ENCODE measurements at regions not wholly inside any gene's neighbourhood (a gene's known extent, or its start where the extent isn't known, plus 50 kb on each side); places are given as distances from the start of the nearest gene placed in this dataset.

DNA sequence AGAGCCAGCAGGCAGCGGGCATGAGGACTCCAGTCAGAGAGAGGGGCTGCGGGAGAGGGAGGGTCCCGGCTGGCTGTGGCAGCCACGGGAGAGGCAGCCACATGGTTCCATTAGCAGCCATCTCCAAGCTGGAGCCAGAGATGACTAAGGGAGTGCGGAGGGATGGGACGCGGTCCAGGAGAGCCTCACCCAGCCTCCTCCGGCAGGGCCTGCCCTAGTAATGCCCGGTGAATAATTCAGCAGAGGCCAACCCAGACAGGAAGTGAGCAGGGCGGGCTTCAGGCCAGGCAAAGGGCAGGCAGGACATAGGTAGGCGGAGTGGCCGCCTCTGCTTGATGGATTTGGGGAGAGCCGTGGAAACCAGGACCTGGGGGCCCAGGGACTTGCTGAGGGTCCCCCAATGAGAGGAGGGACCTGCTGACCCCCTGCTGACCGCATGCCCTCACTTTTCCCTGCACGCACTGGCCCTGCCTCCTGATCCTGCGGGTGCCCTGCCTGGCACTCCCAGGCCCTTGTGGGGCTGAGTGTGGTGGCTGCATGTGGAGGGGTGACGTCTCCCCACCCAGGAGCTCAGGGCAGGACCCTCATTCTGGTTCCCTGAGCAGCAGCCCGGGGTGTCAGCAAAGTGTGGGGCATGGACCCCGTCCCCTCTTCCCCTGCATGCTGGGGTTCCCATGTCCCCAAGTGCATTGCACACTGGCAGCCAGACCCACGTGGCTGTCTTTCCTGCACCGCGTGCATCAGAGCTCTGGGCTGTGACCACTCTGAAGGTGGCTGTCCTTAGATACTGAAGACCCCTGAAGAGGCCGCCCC, 51.8 kb upstream of the SLCO4A1 start:
- peaks cover 69% of the 10 kb centered on the region for H3K27me3 ChIP-seq
- DNase-seq: no peak
- no peaks in the 10 kb centered on the region for H3K36me3 ChIP-seq
- in situ Hi-C loops (cut with MboI; ENCODE audit: low pct_ligation_motif_present in 1 of 4, low pct_unique_long_range_greater_than_20kb in 1 of 4, low sequenced_read_pairs in 3 of 4): no loop called here
- H3K4me1 ChIP-seq: peaks cover 0 to 3% (median under 1%) of the 10 kb centered on the region in 4 donors
- no peak overlapping the region for H3K4me3 ChIP-seq
- no peaks in the 10 kb centered on the region for H3K9me3 ChIP-seq
- intact Hi-C loops (cut with DNase I; ENCODE audit: low total_unique reads): no loop called here
- WGBS, 2 donors (ENCODE audit: low coverage in 1 of 2): 65% methylated on average over 21 of the region's 23 CpGs; no CpG with 5 or more reads in 1 of the 2 donors
- TF ChIP-seq CTCF (IDR thresholded peaks at IDR 0.05) (no peak), EP300 (IDR thresholded peaks at IDR 0.05; ENCODE audit: low read depth) (no peak), POLR2AphosphoS5 (IDR thresholded peaks at IDR 0.05) (no peak), POLR2A (IDR thresholded peaks at IDR 0.05) (no peak)
- H3K27ac ChIP-seq: no peak overlapping the region

GRCh38 chr20:62591122-62591468, 51.2 kb upstream of the SLCO4A1 start:
- intact Hi-C loops (cut with DNase I; ENCODE audit: low total_unique reads): no loop called here
- H3K27me3 ChIP-seq: peaks cover 69% of the 10 kb centered on the region
- DNase-seq: no peak
- no peak overlapping the region for H3K4me3 ChIP-seq
- H3K36me3 ChIP-seq: no peaks in the 10 kb centered on the region
- H3K4me1 ChIP-seq: peaks cover 0 to 8% (median 3%) of the 10 kb centered on the region in 4 donors
- TF ChIP-seq POLR2A (IDR thresholded peaks at IDR 0.05) (no peak), CTCF (IDR thresholded peaks at IDR 0.05) (no peak), EP300 (IDR thresholded peaks at IDR 0.05; ENCODE audit: low read depth) (no peak), POLR2AphosphoS5 (IDR thresholded peaks at IDR 0.05) (no peak)
- 70% methylated on average over 11 of the region's 11 CpGs; no CpG with 5 or more reads in 1 of the 2 donors for WGBS, 2 donors (ENCODE audit: low coverage in 1 of 2)
- H3K9me3 ChIP-seq: no peaks in the 10 kb centered on the region
- in situ Hi-C loops (cut with MboI; ENCODE audit: low pct_ligation_motif_present in 1 of 4, low pct_unique_long_range_greater_than_20kb in 1 of 4, low sequenced_read_pairs in 3 of 4): no loop called here
- no peak overlapping the region for H3K27ac ChIP-seq

GRCh38 chr20:62591591-62591990, 50.7 kb upstream of the SLCO4A1 start:
- intact Hi-C loops (cut with DNase I; ENCODE audit: low total_unique reads): no loop called here
- H3K27ac ChIP-seq: no peak overlapping the region
- TF ChIP-seq POLR2AphosphoS5 (IDR thresholded peaks at IDR 0.05) (no peak), POLR2A (IDR thresholded peaks at IDR 0.05) (no peak), CTCF (IDR thresholded peaks at IDR 0.05) (no peak), EP300 (IDR thresholded peaks at IDR 0.05; ENCODE audit: low read depth) (no peak)
- H3K4me1 ChIP-seq: peaks cover 0 to 12% (median 3%) of the 10 kb centered on the region in 4 donors
- 87 to 93% methylated on average over 3 to 10 of the region's 10 CpGs for WGBS, 2 donors (ENCODE audit: low coverage in 1 of 2)
- H3K9me3 ChIP-seq: no peaks in the 10 kb centered on the region
- no peak for DNase-seq
- H3K4me3 ChIP-seq: no peak overlapping the region
- in situ Hi-C loops (cut with MboI; ENCODE audit: low pct_ligation_motif_present in 1 of 4, low pct_unique_long_range_greater_than_20kb in 1 of 4, low sequenced_read_pairs in 3 of 4): no loop called here
- H3K27me3 ChIP-seq: peaks cover 69% of the 10 kb centered on the region
- no peaks in the 10 kb centered on the region for H3K36me3 ChIP-seq

Small RNAs in the stretch of these regions (small RNA-seq; reads per million reads assigned to genes)
- gene MIR1-1: 0 reads per million in 4 donors
